T-helper 2 cell treated with Interferon-gamma antibody and Interleukin-4, amounts not matched to agents 100 ng/mL and 5 ng/mL, for 36 hours (primary cell): ENCODE measurements at regions not wholly inside any gene's neighbourhood (a gene's known extent, or its start where the extent isn't known, plus 50 kb on each side); places are given as distances from the start of the nearest gene placed in this dataset.
"Not testable (repeated sequence)": the region's sequence is repeated elsewhere in the genome, so short reads cannot be mapped to it uniquely, and the experiment has no call there.

ENCODE experiments used
- intact Hi-C: fragments of 100-400 bp; cut with micrococcal nuclease; formaldehyde crosslinking; loops from one replicate; pipeline ENCODE4 v1.15.1; 2023

DNA sequence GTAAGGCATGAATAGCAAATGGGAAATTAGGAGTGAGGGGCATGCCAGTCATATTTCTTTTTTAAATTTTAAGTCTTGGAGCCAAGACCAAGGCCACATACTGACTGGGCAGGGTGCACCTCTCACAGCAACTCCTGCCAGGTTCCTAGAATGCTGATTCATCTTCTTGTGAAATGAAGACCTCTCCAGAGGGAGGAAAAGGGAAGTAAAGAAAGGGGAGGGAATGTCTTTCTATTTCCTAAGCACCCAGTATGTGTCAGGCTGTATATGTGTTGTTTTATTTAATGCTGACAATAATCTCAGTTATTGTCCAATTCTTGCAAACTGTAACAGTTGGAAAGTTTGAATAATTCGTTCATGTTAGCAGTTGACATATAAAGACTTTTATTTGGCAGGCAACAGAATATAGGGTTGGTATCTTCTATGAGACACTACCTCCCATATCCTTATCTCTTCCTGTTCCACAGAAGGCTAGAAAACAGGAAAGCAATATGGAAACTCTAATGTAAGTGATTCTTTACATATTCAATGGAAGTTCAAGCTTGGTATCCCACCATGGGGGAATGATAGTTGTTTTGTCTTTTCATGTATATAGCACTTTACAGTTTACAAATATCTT lies 259.1 kb upstream of the USP24 start:
- intact Hi-C loops: no loop called here

GRCh38 chr1:55473661-55474060 lies 258.5 kb upstream of the USP24 start:
- intact Hi-C loops: no loop called here

DNA sequence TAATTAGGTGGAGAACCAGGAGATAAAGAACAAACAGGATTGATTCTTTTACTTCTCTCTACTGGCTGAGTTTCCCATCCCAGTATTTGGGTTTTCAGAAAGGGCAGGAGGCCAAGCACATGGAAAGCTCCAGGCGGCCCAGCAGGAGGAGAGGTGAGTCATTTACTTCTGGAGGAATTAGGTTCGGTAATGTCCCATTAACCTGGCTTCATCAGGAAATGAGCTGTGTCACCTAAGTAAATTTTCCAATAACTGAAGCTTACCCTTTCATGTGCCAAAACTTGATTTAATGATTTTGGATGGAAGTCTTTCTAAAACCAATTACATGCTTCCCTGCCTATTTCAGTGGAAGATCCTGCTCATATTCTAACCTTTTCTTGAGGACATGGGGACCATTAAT lies 257.6 kb upstream of the USP24 start:
- intact Hi-C loops: no loop called here

- intact Hi-C loops: no loop called here
Measured at GRCh38 chr1:55472115-55472514, 257.0 kb upstream of the USP24 start.

- intact Hi-C loops: no loop called here
Measured at GRCh38 chr1:55468142-55468795, 253.1 kb upstream of the USP24 start.

DNA sequence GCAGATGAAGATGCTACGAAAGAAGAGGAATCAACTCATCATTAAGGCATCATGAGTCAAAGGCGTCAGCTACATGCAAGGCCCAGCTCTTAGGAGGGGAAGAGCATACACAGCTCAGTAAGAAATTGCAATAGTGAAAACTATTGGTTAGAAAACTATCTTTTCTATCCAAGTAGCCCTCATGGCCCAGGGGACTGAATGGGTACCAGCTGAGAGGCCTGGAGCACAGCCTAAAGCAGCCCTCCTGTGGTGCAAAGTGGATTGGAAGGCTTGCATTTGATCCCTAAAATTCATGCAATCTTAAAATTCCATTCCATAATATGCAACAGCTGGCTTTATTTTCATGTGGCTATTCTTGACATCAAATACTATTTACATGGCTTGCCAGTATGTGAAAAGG lies 251.8 kb upstream of the USP24 start:
- intact Hi-C loops: no loop called here

- intact Hi-C loops: no loop called here
Measured at GRCh38 chr1:55466373-55466772, 251.2 kb upstream of the USP24 start.

DNA sequence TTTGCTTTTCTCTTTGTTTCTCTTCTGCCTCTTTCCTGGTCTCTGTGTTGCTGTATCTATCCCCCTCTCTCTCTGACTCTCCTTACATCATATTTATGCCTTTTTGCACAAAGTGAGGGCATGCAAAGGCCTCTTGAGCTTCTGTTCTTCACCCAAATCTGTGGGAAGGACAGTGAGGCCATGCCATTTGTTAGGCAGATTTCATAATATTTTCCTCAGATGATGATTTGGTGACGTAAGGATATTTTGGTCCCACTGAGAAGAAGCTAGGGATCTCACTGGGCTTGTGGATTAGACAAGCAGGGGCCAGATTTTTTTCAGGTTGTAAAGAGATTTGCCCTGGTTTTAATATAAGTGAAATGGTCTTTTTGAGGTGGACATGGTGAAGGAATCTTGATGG lies 249.4 kb upstream of the USP24 start:
- intact Hi-C loops: no loop called here

DNA sequence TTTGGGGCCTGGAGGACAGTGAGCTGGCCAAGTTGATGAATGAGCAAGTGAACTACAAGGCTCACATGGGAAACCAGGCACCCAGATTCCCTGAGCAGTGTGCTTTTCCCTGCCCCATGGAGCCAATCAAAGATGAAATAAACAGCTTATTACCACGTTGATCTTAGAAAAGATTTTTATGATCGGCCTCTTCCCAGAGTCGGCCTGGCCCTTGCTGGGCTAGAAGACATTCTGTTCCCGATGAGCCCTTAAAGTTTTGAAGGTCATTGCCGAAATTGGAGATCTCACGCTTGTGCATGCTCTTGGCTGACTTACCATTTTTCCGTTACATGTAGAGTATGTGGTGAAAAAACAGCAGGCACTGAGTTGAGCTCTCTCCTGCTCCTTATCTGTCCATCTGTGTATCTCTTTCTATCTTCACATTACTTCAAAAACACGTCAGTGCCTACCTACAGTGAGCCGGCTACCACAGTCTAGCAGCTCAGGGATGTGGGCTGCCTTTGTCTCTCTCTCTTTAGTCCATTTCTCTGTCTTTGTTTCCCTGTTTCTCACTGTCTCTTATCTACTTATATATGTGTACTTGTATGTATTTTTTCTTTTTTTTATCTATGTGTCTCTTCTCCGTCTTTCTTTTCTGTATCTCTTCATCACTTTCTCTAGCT lies 248.8 kb upstream of the USP24 start:
- intact Hi-C loops: no loop called here

DNA sequence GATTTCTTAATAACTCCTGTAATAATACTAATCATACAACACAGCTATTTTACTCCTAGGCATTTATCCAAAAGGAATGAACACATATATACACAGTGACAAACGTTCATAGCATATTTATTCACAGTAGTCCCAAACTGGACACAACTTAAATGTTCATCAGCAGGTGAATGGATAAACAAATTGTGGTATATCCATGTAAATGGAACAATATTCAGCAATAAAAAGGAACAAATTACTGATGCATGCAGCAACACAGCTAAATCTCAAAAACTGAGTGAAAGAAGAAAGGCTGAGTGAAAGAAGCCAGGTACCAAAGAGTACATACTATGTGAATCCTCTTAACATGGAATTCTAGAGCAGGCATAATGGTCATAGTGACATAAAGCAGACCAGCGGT lies 242.7 kb upstream of the USP24 start:
- intact Hi-C loops: no loop called here

DNA sequence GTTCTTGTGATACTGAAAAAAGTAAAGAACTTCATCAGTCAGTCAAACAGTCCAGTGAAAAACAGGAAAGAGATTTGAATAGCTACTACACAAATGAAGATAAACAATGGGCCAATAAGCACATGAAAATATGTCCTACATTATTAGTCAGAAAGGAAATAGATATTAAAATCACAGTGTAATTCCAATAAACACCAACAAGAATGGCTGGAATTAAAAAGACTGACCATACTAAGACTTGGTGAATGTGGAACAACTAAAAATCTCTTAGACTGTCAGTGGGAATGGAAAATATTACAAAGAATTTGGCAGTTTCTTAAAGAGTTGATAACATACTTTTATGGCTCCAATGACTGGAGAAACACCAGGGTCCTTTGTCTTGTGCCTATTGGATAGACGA lies 241.8 kb upstream of the USP24 start:
- intact Hi-C loops: no loop called here

- intact Hi-C loops: no loop called here
Measured at GRCh38 chr1:55448261-55448660, 233.1 kb upstream of the USP24 start.

DNA sequence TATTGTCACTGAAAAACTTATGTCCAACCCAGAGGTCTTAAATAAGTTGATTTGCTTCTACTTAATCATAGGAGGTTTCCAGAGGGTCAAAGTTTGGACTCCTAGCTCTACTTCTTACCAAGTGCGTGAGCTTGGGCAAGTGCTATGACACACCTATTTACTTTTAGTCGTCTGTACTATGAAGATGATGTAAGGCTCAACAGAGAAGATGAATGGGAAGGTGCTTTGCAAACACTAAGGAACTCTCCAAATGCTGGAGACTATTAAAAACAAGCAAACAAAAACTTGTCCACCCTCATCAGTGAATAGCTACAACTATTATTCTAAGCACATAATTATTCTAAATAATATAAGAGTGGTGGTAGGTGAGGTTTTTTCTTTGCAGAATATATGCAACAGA lies 232.3 kb upstream of the USP24 start:
- intact Hi-C loops: no loop called here

GRCh38 chr1:55446351-55446750 lies 231.2 kb upstream of the USP24 start:
- intact Hi-C loops: no loop called here

DNA sequence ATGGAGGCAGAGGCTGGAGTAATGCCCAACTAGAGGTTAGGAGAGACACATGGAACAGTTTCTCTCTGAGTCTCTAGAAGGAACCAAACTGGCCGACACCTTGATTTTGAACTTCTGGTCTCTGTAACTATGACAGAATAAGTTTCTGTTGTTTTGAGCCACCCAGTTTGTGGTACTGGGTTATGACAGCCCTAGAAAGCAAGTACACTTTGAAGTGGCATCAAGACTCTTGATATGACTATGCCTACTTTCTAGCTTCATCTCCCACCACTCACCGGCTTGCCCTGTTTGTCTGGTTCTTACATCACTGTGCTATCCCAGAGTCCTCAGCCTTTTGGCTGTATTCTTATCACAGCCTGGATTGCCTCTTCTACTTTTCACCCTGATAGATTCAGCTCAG lies 230.3 kb upstream of the USP24 start:
- intact Hi-C loops: no loop called here

DNA sequence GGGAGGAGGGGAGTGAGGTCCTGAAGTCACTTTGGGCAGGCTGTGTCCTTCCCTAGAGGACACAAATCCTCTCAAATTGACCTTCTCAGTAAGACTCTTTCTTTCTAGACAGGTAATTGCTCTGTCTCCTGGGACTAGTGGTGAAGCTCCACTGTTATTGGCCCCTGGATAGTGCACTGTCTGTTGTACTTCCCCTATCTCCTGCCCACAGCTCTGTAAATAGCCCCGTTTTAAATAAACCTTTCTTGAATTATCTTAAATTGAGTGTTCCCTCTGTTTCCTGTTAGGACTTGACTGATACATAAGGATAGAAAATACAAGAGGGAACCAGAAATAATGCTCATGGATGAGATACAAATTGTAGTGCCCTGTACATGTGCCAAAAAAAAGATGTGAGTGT lies 229.5 kb upstream of the USP24 start:
- intact Hi-C loops: no loop called here

GRCh38 chr1:55443175-55443915 lies 228.2 kb upstream of the USP24 start:
- intact Hi-C loops: no loop called here

GRCh38 chr1:55441489-55441888 lies 226.3 kb upstream of the USP24 start:
- intact Hi-C loops: no loop called here

- intact Hi-C loops: no loop called here
Measured at GRCh38 chr1:55437692-55438091, 222.5 kb upstream of the USP24 start.

DNA sequence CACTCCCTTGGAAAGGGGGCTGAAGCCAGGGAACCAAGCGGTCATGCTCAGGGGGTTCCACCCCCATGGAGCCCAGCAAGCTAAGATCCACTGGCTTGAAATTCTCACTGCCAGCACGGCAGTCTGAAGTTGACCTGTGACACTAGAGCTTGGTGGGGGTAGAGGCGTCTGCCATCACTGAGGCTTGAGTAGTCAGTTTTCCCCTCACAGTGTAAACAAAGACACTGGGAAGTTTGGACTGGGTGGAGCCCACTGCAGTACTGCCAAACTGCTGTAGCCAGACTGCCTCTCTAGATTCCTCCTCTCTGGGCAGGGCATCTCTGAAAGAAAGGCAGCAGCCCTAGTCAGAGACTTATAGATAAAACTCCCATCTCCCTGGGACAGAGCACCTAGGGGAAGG lies 215.6 kb upstream of the USP24 start:
- intact Hi-C loops: not testable (repeated sequence)

- intact Hi-C loops: not testable (repeated sequence)
Measured at GRCh38 chr1:55430206-55430605, 215.0 kb upstream of the USP24 start.
